K562 (cell line): ENCODE measurements at regions not wholly inside any gene's neighbourhood (a gene's known extent, or its start where the extent isn't known, plus 50 kb on each side); places are given as distances from the start of the nearest gene placed in this dataset.

Experiments used
- ATAC-seq: fragments of 200-7000 bp; cut with Tn5 transposase; 3 replicates; pipeline ENCODE4 v1.9.1; 2020; ENCODE audit warnings: moderate library complexity
- BruUV-seq: library from RNA; stranded (reverse); fragments of 400-500 nt; replicated peaks from 2 replicates; lab custom pipeline; 2021; lab: Mats Ljungman, UMichigan
- CTCF ChIA-PET: fragments of 300-600 bp; formaldehyde crosslinking; extraction: SDS; loops from one replicate; lab custom pipeline; 2021; ENCODE audit warnings: low intra/inter-chr PET ratio; lab: Yijun Ruan, JAX
- POLR2A ChIA-PET: fragments of 300-600, 350-650 bp; sonication (Branson Sonifier 250); formaldehyde crosslinking; extraction: SDS; loops from one replicate; lab custom pipeline; 2021; ENCODE audit warnings: antibody characterized with exemption, inconsistent platforms; lab: Yijun Ruan, JAX
- DNase-seq, 4 experiments: peaks; one replicate each; pipeline versions ENCODE4 v3.0.0 to v3.0.0-alpha.2; 2011 to 2018; ENCODE audit warnings: low spot score in 3 of 4, mixed read lengths in 3 of 4; ENCODE audit errors: extremely low read depth in 1 of 4
- FAIRE-seq: peaks from 2 replicates; lab custom pipeline; 2011; peaks lifted over from hg19 to GRCh38; lab: Jason Lieb, UNC
- H2AFZ ChIP-seq: 2 replicates; pipeline ENCODE4 v1.6.0; 2011; ENCODE audit warnings: low read depth, low read length, control low read depth, inconsistent platforms
- H3K27ac ChIP-seq: fragments of 200-600 bp; 3 replicates; pipeline ENCODE4 v1.8.0; 2011; ENCODE audit warnings: low read depth, mild to moderate bottlenecking, control low read depth, inconsistent platforms, low read length, moderate library complexity, mixed read lengths; ENCODE audit errors: extremely low read depth
- H3K27me3 ChIP-seq, 2 experiments: fragments of 300-600 bp in 1 of 2; 2 replicates in 1 of 2; 3 replicates in 1 of 2; pipeline versions ENCODE4 v1.6.0 to v1.8.0; 2011; ENCODE audit warnings: inconsistent platforms in 2 of 2, low read length in 2 of 2, mild to moderate bottlenecking in 1 of 2, mixed read lengths in 1 of 2, moderate library complexity in 1 of 2; ENCODE audit not compliant: control insufficient read depth in 2 of 2, insufficient read depth in 2 of 2
- H3K36me3 ChIP-seq: fragments of 300-600 bp; 3 replicates; pipeline ENCODE4 v1.8.0; 2011; ENCODE audit warnings: mild to moderate bottlenecking, low read length, inconsistent platforms; ENCODE audit not compliant: control insufficient read depth, insufficient read depth
- H3K4me1 ChIP-seq, 2 experiments: fragments of 200-600 bp in 1 of 2; replicated peaks in 1 of 2; 2 replicates in 1 of 2; 3 replicates in 1 of 2; pipeline versions ENCODE4 v1.5.1 to v1.8.0; 2011; ENCODE audit warnings: inconsistent platforms in 2 of 2, low read length in 2 of 2, mild to moderate bottlenecking in 1 of 2, mixed read lengths in 1 of 2, moderate library complexity in 1 of 2; ENCODE audit not compliant: control insufficient read depth in 2 of 2, insufficient read depth in 2 of 2
- H3K4me2 ChIP-seq: 2 replicates; pipeline ENCODE4 v1.6.1; 2011; ENCODE audit warnings: low read length, control low read depth, inconsistent platforms, mixed read lengths; ENCODE audit not compliant: insufficient read depth
- H3K4me3 ChIP-seq: fragments of 200-600 bp; sonication (generic), shearing (Covaris generic); 2 replicates; pipeline ENCODE4 v1.5.1; 2016; ENCODE audit warnings: control low read depth, inconsistent platforms
- H3K79me2 ChIP-seq: fragments of 200-600 bp; 3 replicates; pipeline ENCODE4 v1.8.0; 2011; ENCODE audit warnings: low read length, inconsistent platforms; ENCODE audit not compliant: control insufficient read depth, insufficient read depth
- H3K9ac ChIP-seq, 2 experiments: 2 replicates each; pipeline versions ENCODE4 v1.6.0 to v1.6.1; 2011; ENCODE audit warnings: low read depth in 2 of 2, low read length in 2 of 2, control low read depth in 1 of 2, inconsistent platforms in 1 of 2, mild to moderate bottlenecking in 1 of 2, mixed read lengths in 1 of 2; ENCODE audit not compliant: insufficient read depth in 1 of 2
- H3K9me1 ChIP-seq: one replicate; pipeline ENCODE4 v1.6.0; 2011; ENCODE audit warnings: inconsistent platforms, mild to moderate bottlenecking, low read length, moderate library complexity; ENCODE audit not compliant: control insufficient read depth, insufficient read depth
- H3K9me3 ChIP-seq: replicated peaks from 2 replicates; pipeline ENCODE4 v1.5.1; 2011; ENCODE audit warnings: low read depth, low read length, inconsistent platforms; ENCODE audit not compliant: control insufficient read depth, insufficient read depth
- H4K20me1 ChIP-seq: replicated peaks from 2 replicates; pipeline ENCODE4 v1.6.1; 2011; ENCODE audit warnings: low read length, inconsistent platforms, mixed read lengths; ENCODE audit not compliant: control insufficient read depth, insufficient read depth
- ARNT ChIP-seq, 2 experiments: fragments of 450-650 bp; IDR thresholded peaks; 2 replicates each; pipeline ENCODE4 v1.6.1; 2016; ENCODE audit warnings: mild to moderate bottlenecking in 1 of 2
- FOXJ2 ChIP-seq: fragments of 200-800 bp; sonication (Bioruptor generic); IDR thresholded peaks from 2 replicates; pipeline ENCODE4 v1.6.1; 2016; ENCODE audit warnings: missing genetic modification characterization, missing compliant biosample characterization
- GTF3C2 ChIP-seq: IDR thresholded peaks from 3 replicates; pipeline ENCODE4 v1.6.1; 2011; ENCODE audit warnings: borderline replicate concordance, mild to moderate bottlenecking, moderate library complexity; ENCODE audit not compliant: insufficient read length; ENCODE audit errors: extremely low read depth
- HDAC1 ChIP-seq, 2 experiments: fragments of 450-650 bp; IDR thresholded peaks; 2 replicates each; pipeline ENCODE4 v1.6.1; 2016 to 2017; ENCODE audit warnings: inconsistent platforms in 1 of 2, mild to moderate bottlenecking in 1 of 2, moderate library complexity in 1 of 2
- HNRNPH1 ChIP-seq: fragments of 200-400 bp; formaldehyde crosslinking; optimal IDR thresholded peaks from 2 replicates; pipeline ENCODE3; 2017; ENCODE audit warnings: low read depth, mild to moderate bottlenecking, low read length, moderate library complexity
- MEF2D ChIP-seq: conservative IDR thresholded peaks from 2 replicates; pipeline ENCODE4 v1.6.1; 2016; ENCODE audit warnings: low read depth, missing genetic modification characterization, missing compliant biosample characterization
- TCF7 ChIP-seq: sonication (generic); IDR thresholded peaks from 2 replicates; pipeline ENCODE4 v1.6.1; 2016; ENCODE audit warnings: antibody characterized with exemption, borderline replicate concordance
- ZBTB5 ChIP-seq: fragments of 450-650 bp; IDR thresholded peaks from 2 replicates; pipeline ENCODE4 v1.6.1; 2017; ENCODE audit warnings: antibody characterized with exemption
- ZNF24 ChIP-seq: fragments of 450-650 bp; IDR thresholded peaks from 2 replicates; pipeline ENCODE4 v1.6.1; 2016
- ZNF280A ChIP-seq: fragments of 450-650 bp; IDR thresholded peaks from 2 replicates; pipeline ENCODE4 v1.6.1; 2018; ENCODE audit warnings: mild to moderate bottlenecking, low read depth; ENCODE audit not compliant: partially characterized antibody
- ZNF354B ChIP-seq: fragments of 250-450 bp; sonication (Bioruptor Pico); IDR thresholded peaks from 2 replicates; pipeline ENCODE4 v1.4.0; 2020
- WGBS: fragments of 100-300 bp; shearing (Covaris generic); methylation state at CpG from one replicate; pipeline ENCODE4 v1.1.6; 2016; ENCODE audit warnings: low coverage, mixed read lengths; ENCODE audit not compliant: insufficient coverage; ENCODE audit errors: missing lambda C conversion rate; 5-methylcytosine and 5-hydroxymethylcytosine counted together
- in situ Hi-C: fragments of 300-500 bp; cut with MboI; formaldehyde crosslinking; loops from 4 replicates; pipeline ENCODE4 v1.15.0; 2018; ENCODE audit warnings: inconsistent platforms, mixed read lengths
- intact Hi-C: fragments of 100-400 bp; cut with micrococcal nuclease; formaldehyde crosslinking; loops from 2 replicates; pipeline ENCODE4 v1.14.2; 2022

GRCh38 chr2:138157372-138157771, 193.1 kb downstream of the HNMT start:
- POLR2A ChIA-PET = no interaction called here
- Histone ChIP-seq H3K4me1 (no peaks in the 10 kb centered on the region), H2AFZ (no peak overlapping the region), H3K9me3 (no peaks in the 10 kb centered on the region), H3K27me3 (no peaks in the 10 kb centered on the region)
- intact Hi-C loops = no loop called here
- in situ Hi-C loops = no loop called here
- no peak for TF ChIP-seq ZNF24
- TF ChIP-seq FOXJ2 = no peak
- TF ChIP-seq MEF2D = no peak
- TF ChIP-seq, all 486 proteins: peak for 0
- no peaks in the 10 kb centered on the region for H3K36me3 ChIP-seq
- H4K20me1 ChIP-seq = no peaks in the 10 kb centered on the region
- H3K27ac ChIP-seq = no peak overlapping the region
- H3K79me2 ChIP-seq = no peaks in the 10 kb centered on the region
- no peak overlapping the region for H3K9ac ChIP-seq
- DNase-seq (no peak), FAIRE-seq (no peak), ATAC-seq (no peak)
- CTCF ChIA-PET = no interaction called here
- H3K4me3 ChIP-seq = no peak overlapping the region
- 2% methylated on average over 4 of the region's 4 CpGs for WGBS
- BruUV-seq = no TSS peak
- no peak overlapping the region for H3K4me2 ChIP-seq
- H3K9me1 ChIP-seq = no peaks in the 10 kb centered on the region

GRCh38 chr2:138170485-138170884, 206.2 kb downstream of the HNMT start:
- ATAC-seq (no peak), DNase-seq (no peak), FAIRE-seq (no peak)
- Histone ChIP-seq H3K27ac (no peak overlapping the region), H3K9me3 (no peaks in the 10 kb centered on the region), H3K4me1 (no peaks in the 10 kb centered on the region), H4K20me1 (no peaks in the 10 kb centered on the region), H3K36me3 (no peaks in the 10 kb centered on the region), H3K9me1 (no peaks in the 10 kb centered on the region), H2AFZ (no peak overlapping the region), H3K79me2 (no peaks in the 10 kb centered on the region), H3K27me3 (no peaks in the 10 kb centered on the region), H3K4me3 (no peak overlapping the region), H3K4me2 (no peak overlapping the region), H3K9ac (no peak overlapping the region)
- 3% methylated on average over 5 of the region's 5 CpGs for WGBS
- CTCF ChIA-PET = no interaction called here
- POLR2A ChIA-PET = no interaction called here
- intact Hi-C loops = no loop called here
- BruUV-seq = no TSS peak
- in situ Hi-C loops = no loop called here
- TF ChIP-seq ARNT (IDR thresholded peaks at IDR 0.05) (no peak), ZNF354B (CRISPR knock-in tag) (no peak), ZBTB5 (no peak), ZNF280A (no peak), HNRNPH1 (no peak), TCF7 (no peak), HDAC1 (IDR thresholded peaks at IDR 0.05) (no peak), GTF3C2 (no peak)
